GM12892 (cell line): ENCODE measurements at regions not wholly inside any gene's neighbourhood (a gene's known extent, or its start where the extent isn't known, plus 50 kb on each side); places are given as distances from the start of the nearest gene placed in this dataset.

Experiments used
- DNase-seq: peaks from one replicate; pipeline ENCODE4 v3.0.0; 2011; ENCODE audit not compliant: insufficient read length
- FAIRE-seq: peaks from 2 replicates; lab custom pipeline; 2011; peaks lifted over from hg19 to GRCh38; lab: Jason Lieb, UNC
- POLR2A ChIP-seq: IDR thresholded peaks from 2 replicates; pipeline ENCODE4 v1.6.1; 2011; ENCODE audit warnings: low read depth, low read length, control low read depth
- POLR2AphosphoS5 ChIP-seq: IDR thresholded peaks from 2 replicates; pipeline ENCODE4 v1.6.1; 2011; ENCODE audit warnings: low read depth, low read length, control low read depth
- TAF1 ChIP-seq: IDR thresholded peaks from 2 replicates; pipeline ENCODE4 v1.6.1; 2011; ENCODE audit warnings: low read depth, mild to moderate bottlenecking, control low read depth, low read length, borderline replicate concordance

DNA sequence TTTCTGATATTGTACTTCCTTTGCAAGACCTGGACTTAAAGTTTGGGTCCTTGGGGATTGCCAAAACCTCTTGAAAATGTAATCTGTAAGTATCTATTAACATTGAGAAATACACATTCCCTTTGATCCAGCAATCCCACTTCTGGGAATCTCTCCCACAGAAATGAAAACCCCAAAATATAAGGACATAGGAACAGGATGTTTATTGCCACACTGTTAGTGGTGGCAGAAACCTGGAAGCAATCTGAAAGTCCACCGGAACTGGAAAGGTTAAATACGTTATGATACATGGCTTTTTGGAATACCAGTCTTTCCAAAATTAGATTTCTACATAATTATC lies 71.2 kb upstream of the STX18 start:
- no peak for FAIRE-seq
- TF ChIP-seq TAF1 (no peak), POLR2AphosphoS5 (no peak), POLR2A (no peak)

GRCh38 chr4:4610672-4611071 lies 68.8 kb upstream of the STX18 start:
- DNase-seq (no peak), FAIRE-seq (no peak)
- no peak for TF ChIP-seq TAF1
- TF ChIP-seq POLR2A, result no peak
- TF ChIP-seq POLR2AphosphoS5, result no peak

More for the DNA sequence above, 71.2 kb upstream of the STX18 start:
- DNase-seq, result no peak

DNA sequence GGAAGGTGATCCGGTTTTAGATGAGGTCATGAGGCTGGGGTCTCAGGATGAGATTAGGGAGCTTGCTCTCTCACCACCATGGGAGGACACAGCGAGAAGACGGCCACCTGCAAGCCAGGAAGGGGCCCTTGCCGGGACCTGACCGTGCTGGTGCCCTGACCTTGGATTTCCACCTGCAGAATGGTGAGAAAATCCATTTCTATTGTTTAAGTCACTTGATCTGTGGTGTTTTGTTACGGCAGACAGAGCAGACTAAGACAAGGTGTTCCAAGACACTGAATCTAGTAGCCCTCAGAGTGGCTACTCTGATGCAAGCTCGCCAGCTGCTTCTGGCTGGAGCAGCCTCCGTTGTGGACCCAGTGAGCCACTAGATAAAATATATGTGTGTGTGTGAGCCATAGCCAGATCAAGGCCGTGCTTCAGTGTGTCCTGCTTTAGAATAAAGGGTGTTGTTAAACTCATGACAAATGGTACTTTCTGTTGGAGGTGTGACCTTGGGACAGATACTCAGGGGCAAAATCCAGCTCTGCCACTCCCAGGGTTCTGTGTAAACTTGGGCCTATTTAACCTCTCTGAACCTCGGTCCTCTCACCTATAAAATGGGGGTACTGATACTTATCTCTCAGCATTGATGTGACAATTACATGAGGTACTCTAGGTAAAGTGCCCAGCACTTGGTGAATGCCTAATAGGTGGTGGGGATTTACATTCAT lies 67.9 kb upstream of the STX18 start:
- no peak for FAIRE-seq
- no peak for TF ChIP-seq POLR2AphosphoS5
- TF ChIP-seq TAF1, result no peak
- TF ChIP-seq POLR2A, result no peak
- DNase-seq, result no peak

DNA sequence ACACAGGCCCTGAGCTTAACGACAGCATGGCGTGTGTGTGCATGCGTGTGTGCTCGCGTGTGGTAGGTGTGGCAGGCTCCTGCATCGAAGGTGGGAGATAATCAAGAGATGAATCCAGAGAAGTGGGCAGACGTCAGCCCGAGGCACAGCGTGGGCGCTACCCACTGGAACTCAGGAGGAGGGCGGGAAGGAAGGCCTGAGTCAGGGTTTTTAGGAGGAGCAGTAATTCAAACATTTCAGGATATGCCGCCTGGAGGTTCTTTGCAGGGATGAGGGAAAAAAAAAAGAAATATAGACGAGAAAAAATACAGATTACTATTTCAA lies 66.3 kb upstream of the STX18 start:
- no peak for TF ChIP-seq POLR2A
- TF ChIP-seq TAF1, result no peak
- TF ChIP-seq POLR2AphosphoS5, result no peak
- FAIRE-seq (no peak), DNase-seq (no peak)

GRCh38 chr4:4607336-4608213 lies 65.7 kb upstream of the STX18 start:
- DNase-seq (no peak), FAIRE-seq (no peak)
- TF ChIP-seq POLR2AphosphoS5 (no peak), TAF1 (no peak), POLR2A (no peak)

DNA sequence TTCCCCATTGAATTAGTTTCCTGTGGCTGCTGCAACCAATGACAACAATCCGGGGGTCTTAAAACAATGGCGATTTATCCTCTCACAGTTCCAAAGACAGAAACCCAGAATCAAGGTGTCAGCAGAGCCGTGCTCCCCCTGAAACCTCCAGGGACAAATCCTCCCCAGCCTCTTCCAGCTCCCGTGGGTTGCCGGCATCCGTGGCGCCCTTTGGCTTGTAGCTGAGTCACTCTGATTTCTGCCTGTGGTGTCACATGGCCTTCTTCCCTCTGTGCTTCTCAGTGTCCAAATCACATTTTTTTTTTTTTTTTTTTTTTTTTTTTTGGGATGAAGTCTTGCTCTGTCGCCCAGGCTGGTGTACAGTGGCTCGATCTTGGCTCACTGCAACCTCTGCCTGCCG lies 64.5 kb upstream of the STX18 start:
- no peak for DNase-seq
- no peak for FAIRE-seq
- TF ChIP-seq POLR2A, result no peak
- no peak for TF ChIP-seq POLR2AphosphoS5
- no peak for TF ChIP-seq TAF1

- DNase-seq, result no peak
- no peak for FAIRE-seq
- TF ChIP-seq TAF1 (no peak), POLR2A (no peak), POLR2AphosphoS5 (no peak)
These were observed 64.0 kb upstream of the STX18 start for GRCh38 chr4:4605849-4606248.

GRCh38 chr4:4603592-4603991 lies 61.7 kb upstream of the STX18 start:
- no peak for FAIRE-seq

DNA sequence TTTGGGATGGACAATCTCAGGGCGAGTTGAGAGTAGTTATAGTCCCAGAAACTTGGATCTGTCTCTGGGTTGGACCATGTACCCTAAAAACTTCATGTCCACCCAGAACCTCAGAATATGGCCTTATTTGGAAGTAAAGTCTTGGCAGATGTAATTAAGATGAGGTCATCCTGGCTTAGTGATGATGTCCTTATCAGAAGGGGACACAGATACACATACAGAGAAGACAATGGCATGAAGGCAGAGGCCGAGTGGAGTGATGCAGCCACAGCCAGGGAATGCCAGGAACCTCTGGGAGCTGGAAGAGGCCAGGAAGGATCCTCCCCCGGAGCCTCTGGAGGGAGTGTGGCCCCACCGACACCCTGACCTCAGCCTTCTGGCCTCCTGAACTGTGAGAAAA lies 61.2 kb upstream of the STX18 start:
- TF ChIP-seq POLR2A (no peak), TAF1 (no peak), POLR2AphosphoS5 (no peak)
- FAIRE-seq (no peak), DNase-seq (no peak)

More at GRCh38 chr4:4603592-4603991, 61.7 kb upstream of the STX18 start:
- no peak for TF ChIP-seq POLR2A
- no peak for TF ChIP-seq TAF1
- no peak for TF ChIP-seq POLR2AphosphoS5
- no peak for DNase-seq

DNA sequence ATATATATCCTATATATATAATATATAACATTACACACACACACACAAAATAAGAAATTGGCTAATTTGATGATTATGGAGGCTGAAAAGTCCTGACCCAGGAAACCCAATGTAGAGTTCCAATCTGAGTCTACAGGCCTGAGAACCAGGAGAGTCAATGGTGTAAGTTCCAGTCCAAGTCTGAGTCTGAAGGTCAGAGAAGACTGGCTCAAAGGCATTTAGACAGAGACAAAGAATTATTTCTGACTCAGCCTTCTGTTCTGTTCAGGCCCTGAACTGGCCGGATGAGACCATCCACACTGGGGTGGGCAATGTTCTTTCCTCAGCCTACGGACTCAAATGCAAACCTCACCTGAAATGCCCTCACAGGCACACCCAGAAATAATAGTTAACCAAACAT lies 60.6 kb upstream of the STX18 start:
- TF ChIP-seq TAF1 (no peak), POLR2AphosphoS5 (no peak), POLR2A (no peak)
- DNase-seq (no peak), FAIRE-seq (no peak)

GRCh38 chr4:4601803-4602369 lies 60.0 kb upstream of the STX18 start:
- no peak for TF ChIP-seq POLR2AphosphoS5
- no peak for TF ChIP-seq POLR2A
- no peak for TF ChIP-seq TAF1
- DNase-seq (no peak), FAIRE-seq (no peak)
